Ovary (tissue), 7 donors: ENCODE measurements at regions not wholly inside any gene's neighbourhood (a gene's known extent, or its start where the extent isn't known, plus 50 kb on each side); places are given as distances from the start of the nearest gene placed in this dataset.
"Not testable (repeated sequence)": the region's sequence is repeated elsewhere in the genome, so short reads cannot be mapped to it uniquely, and the experiment has no call there.

Experiments
- DNase-seq, 5 donors: peaks; one replicate each; pipeline ENCODE4 v3.0.0-alpha.2; 2019 to 2020
- H3K27ac ChIP-seq, 2 donors: fragments of 200-600 bp; one replicate each; pipeline versions ENCODE4 v1.5.1 to v1.8.0; 2019 to 2022
- H3K27me3 ChIP-seq: fragments of 200-600 bp; one replicate; pipeline ENCODE4 v1.8.0; 2022
- H3K36me3 ChIP-seq: fragments of 200-600 bp; sonication (generic); one replicate; pipeline ENCODE4 v1.5.1; 2019
- H3K4me1 ChIP-seq: one replicate; pipeline ENCODE4 v1.8.1; 2013; ENCODE audit warnings: mild to moderate bottlenecking, moderate library complexity; ENCODE audit not compliant: insufficient read depth
- H3K4me3 ChIP-seq: fragments of 200-600 bp; sonication (generic); one replicate; pipeline ENCODE4 v1.5.1; 2017
- H3K9me3 ChIP-seq, 2 donors: fragments of 200-600 bp in 1 of 2; sonication (generic) in 1 of 2; one replicate each; pipeline versions ENCODE4 v1.5.1 to v1.8.1; 2013 to 2019; ENCODE audit warnings: mild to moderate bottlenecking in 1 of 2, moderate library complexity in 1 of 2
- CTCF ChIP-seq, 3 donors: fragments of 450-650 bp in 2 of 3; fragments of 200-600 bp in 1 of 3; IDR thresholded peaks; one replicate each; pipeline versions ENCODE4 v1.5.1 to v1.8.0; 2016 to 2022; ENCODE audit warnings: antibody characterized with exemption in 3 of 3, mild to moderate bottlenecking in 1 of 3
- EP300 ChIP-seq: sonication (generic); formaldehyde crosslinking; IDR thresholded peaks from one replicate; pipeline ENCODE4 v1.6.1; 2017; ENCODE audit warnings: antibody characterized with exemption
- POLR2A ChIP-seq: fragments of 450-650 bp; IDR thresholded peaks from one replicate; pipeline ENCODE4 v1.6.1; 2017; ENCODE audit warnings: antibody characterized with exemption, mild to moderate bottlenecking, moderate library complexity
- WGBS, 3 donors: extraction: QIAGEN DNeasy Blood & Tissue Kit in 1 of 3; methylation state at CpG; one replicate each; pipeline versions ENCODE4 v1.1.5 to v1.1.7; 2013 to 2017; 5-methylcytosine and 5-hydroxymethylcytosine counted together
- intact Hi-C, 4 donors: fragments of 100-400 bp; cut with DNase I; formaldehyde crosslinking; loops; one replicate each; pipeline versions ENCODE4 v1.11.0 to v1.15.1; 2022 to 2023
- donor health status: DM: no; HTN: no; CAD: no; lungs with moderate emphysema.
- donor health status: DM: no; HTN: no; CAD: no.
- donor health status: Bipolar disorder and iron deficiency.
- donor health status: DM: no; HTN: no; CAD: no.
- donor health status: DM: yes; HTN: yes; CAD: no.

DNA sequence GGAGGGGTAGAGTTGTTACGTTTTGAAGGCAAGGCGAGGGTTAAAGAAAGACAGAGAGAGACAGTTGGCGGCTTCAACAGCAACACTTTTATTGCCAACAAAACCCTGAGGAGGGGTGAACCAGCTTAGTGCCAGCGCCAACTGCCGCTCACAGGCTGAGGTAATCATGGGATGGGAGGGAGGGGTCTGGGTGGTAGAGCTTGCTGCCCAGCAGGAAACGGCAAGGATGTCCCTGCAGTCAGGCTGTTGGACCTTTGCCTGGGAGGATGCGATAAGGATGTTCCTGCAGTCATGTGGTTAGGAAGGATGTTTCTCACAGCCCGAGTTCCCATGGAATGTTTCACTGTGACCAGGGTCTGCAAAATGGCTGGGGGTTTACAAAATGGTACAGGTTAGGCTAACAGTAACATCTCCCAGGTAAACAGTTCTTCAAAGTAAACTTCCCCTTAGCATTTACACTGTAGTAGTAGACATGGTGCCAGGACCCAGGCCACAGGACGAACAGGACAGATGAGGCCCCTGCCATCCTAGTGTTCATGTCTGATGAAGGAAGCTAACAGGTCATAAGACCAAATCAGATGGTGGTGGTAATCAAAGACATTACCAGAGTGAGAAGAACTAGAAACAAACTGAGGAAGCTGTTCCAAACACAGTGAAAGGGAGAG lies 647.3 kb upstream of the DEFB115 start:
- intact Hi-C loops: no loop called here
- H3K36me3 ChIP-seq: no peaks in the 10 kb centered on the region
- no peaks in the 10 kb centered on the region for H3K27me3 ChIP-seq
- H3K4me3 ChIP-seq: no peak overlapping the region
- TF ChIP-seq EP300 (no peak), POLR2A (no peak), CTCF (IDR thresholded peaks at IDR 0.05) (no peak)
- H3K9me3 ChIP-seq: no peaks in the 10 kb centered on the region
- 37 to 61% (median 59%) methylated on average over 9 of the region's 9 CpGs for WGBS, 3 donors
- H3K27ac ChIP-seq: no peak overlapping the region
- peak in 3 of 5 donors; percentile 37 to 67 (median 66) for DNase-seq
- no peaks in the 10 kb centered on the region for H3K4me1 ChIP-seq

- 71 to 80% (median 75%) methylated on average over 4 of the region's 4 CpGs for WGBS, 3 donors
- TF ChIP-seq POLR2A (no peak), EP300 (no peak)
These were observed 646.7 kb upstream of the DEFB115 start for GRCh38 chr20:30610751-30611150.

DNA sequence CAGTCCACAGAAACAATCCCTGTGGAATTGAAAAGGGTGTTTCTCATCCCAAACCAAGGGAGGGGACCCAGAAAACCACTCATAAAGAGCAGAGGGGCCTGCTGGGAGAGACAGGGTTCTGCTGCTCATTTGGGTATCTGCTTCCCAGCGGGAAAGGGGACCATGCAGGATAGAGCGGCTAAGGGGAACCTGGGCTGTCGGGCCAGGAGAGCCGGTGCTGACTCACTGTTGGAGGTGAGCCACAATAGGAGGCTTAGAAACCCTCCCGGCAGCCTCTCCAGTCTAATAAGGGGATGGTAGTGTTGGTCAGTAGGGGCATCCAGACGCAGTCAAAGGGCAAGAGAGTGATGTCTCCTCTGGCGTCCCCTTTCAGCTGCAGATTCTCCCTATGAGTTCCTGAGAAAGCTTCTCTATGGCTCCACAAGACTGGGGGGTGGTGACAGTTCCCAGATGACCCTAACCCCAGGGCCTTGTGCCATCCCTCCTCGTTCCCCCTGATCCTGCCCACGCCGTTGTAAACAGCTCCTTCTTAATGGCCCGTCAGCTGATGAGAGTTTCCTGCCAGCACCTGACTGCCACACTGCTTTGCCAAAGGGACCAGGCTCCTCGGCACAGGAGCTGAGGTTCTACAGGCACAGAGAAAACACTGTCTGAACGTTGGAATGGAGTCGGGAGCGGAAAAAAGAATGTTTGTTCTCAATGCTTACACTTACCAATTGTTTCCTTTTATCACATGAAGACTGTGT lies 646.1 kb upstream of the DEFB115 start:
- 62 to 73% (median 69%) methylated on average over 15 of the region's 15 CpGs for WGBS, 3 donors
- H3K27ac ChIP-seq: no peak overlapping the region
- no peaks in the 10 kb centered on the region for H3K9me3 ChIP-seq
- no peak overlapping the region for H3K4me3 ChIP-seq
- no peaks in the 10 kb centered on the region for H3K27me3 ChIP-seq
- TF ChIP-seq POLR2A: no peak
- no peak for TF ChIP-seq EP300
- TF ChIP-seq CTCF (IDR thresholded peaks at IDR 0.05): no peak
- H3K4me1 ChIP-seq: no peaks in the 10 kb centered on the region
- intact Hi-C loops: no loop called here
- no peaks in the 10 kb centered on the region for H3K36me3 ChIP-seq
- no peak for DNase-seq

More at GRCh38 chr20:30610751-30611150, 646.7 kb upstream of the DEFB115 start:
- Histone ChIP-seq H3K27me3 (no peaks in the 10 kb centered on the region), H3K4me1 (no peaks in the 10 kb centered on the region), H3K9me3 (no peaks in the 10 kb centered on the region), H3K4me3 (no peak overlapping the region), H3K27ac (no peak overlapping the region), H3K36me3 (no peaks in the 10 kb centered on the region)
- DNase-seq: no peak
- intact Hi-C loops: no loop called here

DNA sequence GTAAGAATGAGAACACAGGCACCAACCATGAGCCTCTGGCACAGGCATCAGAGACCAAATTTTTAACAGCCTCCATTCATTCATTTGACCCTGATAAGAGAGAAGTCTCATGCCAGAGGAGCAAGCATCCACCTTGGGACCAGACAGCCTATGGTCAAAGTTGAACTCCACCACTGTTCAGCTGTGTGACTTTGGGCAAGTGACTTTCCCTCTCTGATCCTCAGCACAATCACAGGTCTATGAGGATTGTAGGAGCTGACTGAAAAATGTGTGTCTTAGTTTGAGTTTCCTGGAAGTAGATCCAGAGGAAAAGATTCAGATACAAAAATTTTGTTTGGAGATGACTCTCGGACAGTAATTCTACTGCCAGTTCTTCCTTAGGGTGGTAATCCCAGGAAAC lies 645.1 kb upstream of the DEFB115 start:
- no peaks in the 10 kb centered on the region for H3K4me1 ChIP-seq
- intact Hi-C loops: no loop called here

DNA sequence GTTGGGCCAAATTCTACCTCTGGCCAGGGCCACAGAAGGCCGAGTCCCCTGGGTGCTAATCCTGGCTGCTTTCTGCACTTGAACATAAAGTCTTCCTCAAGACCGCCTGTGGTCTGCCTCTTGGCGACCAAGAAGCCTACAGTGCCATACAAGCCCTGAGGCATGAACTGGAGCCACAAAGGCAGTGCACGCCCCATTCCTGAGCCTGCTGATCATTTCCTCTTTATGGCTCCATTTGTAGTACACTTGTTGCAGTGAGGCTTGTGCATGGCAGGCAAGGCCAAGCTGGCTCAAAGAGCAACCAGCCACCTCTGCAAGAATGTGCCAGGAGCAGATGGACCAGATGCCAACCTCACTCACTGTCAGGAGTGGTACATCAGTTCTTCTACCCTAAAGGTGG lies 636.1 kb upstream of the DEFB115 start:
- WGBS, 3 donors: 75 to 90% (median 85%) methylated on average over 4 of the region's 4 CpGs

More for the DNA sequence above, 645.1 kb upstream of the DEFB115 start:
- Histone ChIP-seq H3K36me3 (no peaks in the 10 kb centered on the region), H3K4me3 (no peak overlapping the region), H3K27ac (no peak overlapping the region), H3K27me3 (no peaks in the 10 kb centered on the region), H3K9me3 (no peaks in the 10 kb centered on the region)
- 65 to 80% (median 75%) methylated on average over 1 of the region's 1 CpG for WGBS, 3 donors
- no peak for TF ChIP-seq CTCF (IDR thresholded peaks at IDR 0.05)
- TF ChIP-seq POLR2A: no peak
- no peak for TF ChIP-seq EP300
- no peak for DNase-seq

DNA sequence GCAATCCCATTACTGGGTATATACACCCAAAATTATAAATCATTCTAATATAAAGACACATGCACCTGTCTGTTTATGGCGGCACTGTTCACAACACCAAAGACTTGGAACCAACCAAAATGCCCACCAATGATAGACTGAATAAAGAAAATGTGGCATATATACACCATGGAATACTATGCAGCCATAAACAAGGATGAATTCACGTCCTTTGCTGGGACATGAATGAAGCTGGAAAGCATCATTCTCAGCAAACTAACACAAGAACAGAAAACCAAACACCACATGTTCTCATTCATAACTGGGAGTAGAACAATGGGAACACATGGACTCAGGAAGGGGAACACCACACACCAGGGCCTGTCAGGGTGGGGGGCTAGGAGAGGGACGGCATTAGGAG lies 633.2 kb upstream of the DEFB115 start:
- H3K27me3 ChIP-seq, H3K4me1 ChIP-seq, H3K27ac ChIP-seq, H3K4me3 ChIP-seq, intact Hi-C loops, H3K9me3 ChIP-seq, H3K36me3 ChIP-seq, DNase-seq: not testable (repeated sequence)
- 69 to 81% (median 74%) methylated on average over 3 of the region's 3 CpGs for WGBS, 3 donors

More for the DNA sequence above, 636.1 kb upstream of the DEFB115 start:
- DNase-seq, intact Hi-C loops, H3K4me1 ChIP-seq, H3K4me3 ChIP-seq, H3K27ac ChIP-seq, H3K27me3 ChIP-seq, H3K9me3 ChIP-seq, H3K36me3 ChIP-seq: not testable (repeated sequence)

GRCh38 chr20:30629376-30629775 lies 628.1 kb upstream of the DEFB115 start:
- H3K9me3 ChIP-seq, DNase-seq, H3K4me3 ChIP-seq, intact Hi-C loops, H3K27ac ChIP-seq, H3K27me3 ChIP-seq, H3K4me1 ChIP-seq, H3K36me3 ChIP-seq: not testable (repeated sequence)
- WGBS, 3 donors: 62 to 63% (median 63%) methylated on average over 7 of the region's 7 CpGs
